ENCODE measurements at regions not wholly inside any gene's neighbourhood (a gene's known extent, or its start where the extent isn't known, plus 50 kb on each side); places are given as distances from the start of the nearest gene placed in this dataset.

DNA sequence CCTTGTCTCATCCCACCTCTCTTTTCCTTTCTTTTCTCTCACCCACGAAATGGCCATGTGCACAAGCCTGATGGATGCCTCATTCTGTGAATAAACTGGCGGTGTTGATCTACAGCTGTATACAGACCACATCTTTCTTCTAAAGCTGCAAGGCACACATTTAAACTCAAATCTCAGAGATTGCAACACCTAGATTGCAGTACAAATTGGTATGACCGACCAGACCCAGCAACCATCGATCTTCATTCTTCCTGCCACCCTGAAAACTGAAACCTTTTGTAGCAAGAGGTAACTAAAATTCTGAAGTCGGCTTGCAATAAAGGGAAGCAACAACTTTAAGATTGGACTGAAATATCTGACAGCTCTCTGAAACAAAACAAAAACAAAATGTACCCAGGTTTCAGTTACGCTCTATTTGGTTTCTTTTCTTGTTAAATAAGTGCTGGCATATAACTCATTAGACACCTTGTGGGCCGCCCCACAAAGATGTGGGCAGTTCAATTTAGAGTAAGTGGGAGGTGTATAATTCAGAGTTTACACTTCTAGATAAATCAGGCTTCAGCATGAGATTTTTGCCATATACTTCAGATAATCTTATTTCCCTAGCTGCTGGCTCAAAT, 390.0 kb upstream of the NOVA1 start:
- Histone ChIP-seq H3K4me1 (ENCODE audit: low read depth) (no peaks in the 10 kb centered on the region), H3K36me3 (ENCODE audit: low read depth) (no peaks in the 10 kb centered on the region), H3K4me3 (no peak overlapping the region), H3K9me3 (no peaks in the 10 kb centered on the region)
- ATAC-seq (no peak), DNase-seq (no peak)
- no peak for TF ChIP-seq CTCF (IDR thresholded peaks at IDR 0.05)
- intact Hi-C loops (cut with DNase I, micrococcal nuclease) = no loop called here

- intact Hi-C loops (cut with DNase I, micrococcal nuclease) = no loop called here
- TF ChIP-seq CTCF (IDR thresholded peaks at IDR 0.05) = no peak
- DNase-seq = no peak
- no peak overlapping the region for H3K4me3 ChIP-seq
- H3K9me3 ChIP-seq = no peaks in the 10 kb centered on the region
- no peaks in the 10 kb centered on the region for H3K36me3 ChIP-seq (ENCODE audit: low read depth)
- ATAC-seq = no peak
- peaks cover 8% of the 10 kb centered on the region for H3K4me1 ChIP-seq (ENCODE audit: low read depth)
These were observed 393.1 kb upstream of the NOVA1 start for GRCh38 chr14:26990946-26991345.

- Histone ChIP-seq H3K36me3 (ENCODE audit: low read depth) (no peaks in the 10 kb centered on the region), H3K9me3 (no peaks in the 10 kb centered on the region), H3K4me1 (ENCODE audit: low read depth) (peaks cover 8% of the 10 kb centered on the region), H3K4me3 (no peak overlapping the region)
- no peak for TF ChIP-seq CTCF (IDR thresholded peaks at IDR 0.05)
- peak; percentile 95 for ATAC-seq
- intact Hi-C loops (cut with DNase I, micrococcal nuclease) = no loop called here
- DNase-seq = peak in 2 of 3 donors; percentile 17 to 36
These were observed 394.7 kb upstream of the NOVA1 start for GRCh38 chr14:26992403-26993115.

DNA sequence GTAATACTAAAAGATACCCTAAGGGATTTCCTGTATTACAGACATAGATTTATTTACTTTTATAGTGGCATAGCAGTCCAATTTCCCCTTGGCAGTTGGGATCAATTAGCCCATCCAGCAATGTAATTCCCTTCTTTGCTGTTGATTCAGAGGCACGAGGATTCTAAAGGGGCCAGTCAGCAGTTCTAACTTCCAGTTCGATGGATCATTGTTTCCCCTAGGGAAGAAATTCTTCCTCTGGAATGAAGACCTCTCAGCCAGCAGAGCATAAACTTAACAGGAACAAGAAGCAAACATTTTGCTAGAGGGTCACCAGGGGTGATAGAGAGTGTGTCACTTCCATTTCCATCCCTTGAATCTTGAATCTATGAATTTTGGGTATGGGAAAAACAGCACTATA, 395.7 kb upstream of the NOVA1 start:
- intact Hi-C loops (cut with DNase I, micrococcal nuclease) = no loop called here
- no peak for DNase-seq
- ATAC-seq = no peak
- peaks cover 8% of the 10 kb centered on the region for H3K4me1 ChIP-seq (ENCODE audit: low read depth)
- TF ChIP-seq CTCF (IDR thresholded peaks at IDR 0.05) = no peak
- H3K9me3 ChIP-seq = no peaks in the 10 kb centered on the region
- H3K4me3 ChIP-seq = no peak overlapping the region
- H3K36me3 ChIP-seq (ENCODE audit: low read depth) = no peaks in the 10 kb centered on the region

DNA sequence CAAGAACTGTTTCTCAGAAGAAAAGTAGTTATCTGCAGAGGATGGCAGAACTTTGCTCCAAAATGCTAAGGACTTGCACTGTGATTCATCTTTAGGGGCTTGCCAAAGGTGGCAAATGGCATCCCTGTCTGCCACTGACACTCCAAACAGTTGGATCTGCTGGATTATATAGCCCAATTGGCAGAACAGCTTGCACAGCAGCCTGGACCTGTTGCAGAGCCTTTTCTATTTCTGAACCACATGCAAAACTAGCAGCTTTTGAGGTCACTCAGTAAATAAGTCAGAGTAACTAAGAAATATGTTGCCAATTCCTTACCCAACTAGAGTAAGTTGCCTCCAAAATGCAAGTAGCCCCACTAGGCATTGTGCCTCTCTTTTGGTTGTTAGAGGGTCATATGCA, 397.5 kb upstream of the NOVA1 start:
- peaks cover 8% of the 10 kb centered on the region for H3K4me1 ChIP-seq (ENCODE audit: low read depth)
- no peaks in the 10 kb centered on the region for H3K9me3 ChIP-seq
- ATAC-seq = no peak
- H3K36me3 ChIP-seq (ENCODE audit: low read depth) = no peaks in the 10 kb centered on the region
- no peak for DNase-seq
- intact Hi-C loops (cut with DNase I, micrococcal nuclease) = no loop called here
- no peak overlapping the region for H3K4me3 ChIP-seq
- TF ChIP-seq CTCF (IDR thresholded peaks at IDR 0.05) = no peak
